ENCODE measurements at regions not wholly inside any gene's neighbourhood (a gene's known extent, or its start where the extent isn't known, plus 50 kb on each side); places are given as distances from the start of the nearest gene placed in this dataset.
"Not testable (repeated sequence)": the region's sequence is repeated elsewhere in the genome, so short reads cannot be mapped to it uniquely, and the experiment has no call there.

- H3K9ac ChIP-seq (ENCODE audit: low read depth, low read length): no peak overlapping the region
- H3K36me3 ChIP-seq (ENCODE audit: insufficient read depth, low read length): no peaks in the 10 kb centered on the region
- no peaks in the 10 kb centered on the region for H3K9me3 ChIP-seq (ENCODE audit: control insufficient read depth, insufficient read depth, low read length)
- peaks cover 6% of the 10 kb centered on the region; the same call in 1 of the 2 replicates for H3K4me1 ChIP-seq (ENCODE audit: insufficient read depth, low read length)
Measured at GRCh38 chr14:43795600-43796228, 711.4 kb downstream of the FSCB start.

GRCh38 chr14:43793579-43793978 is 713.5 kb downstream of the FSCB start:
- H3K4me1 ChIP-seq (ENCODE audit: insufficient read depth, low read length): peaks cover 11% of the 10 kb centered on the region; the same call in 1 of the 2 replicates
- no peaks in the 10 kb centered on the region for H3K36me3 ChIP-seq (ENCODE audit: insufficient read depth, low read length)
- H3K9me3 ChIP-seq (ENCODE audit: control insufficient read depth, insufficient read depth, low read length): no peaks in the 10 kb centered on the region
- no peak overlapping the region for H3K9ac ChIP-seq (ENCODE audit: low read depth, low read length)

GRCh38 chr14:43792980-43793379 is 714.1 kb downstream of the FSCB start:
- Histone ChIP-seq H3K4me1 (ENCODE audit: insufficient read depth, low read length) (peaks cover 11% of the 10 kb centered on the region; the same call in 1 of the 2 replicates), H3K9me3 (ENCODE audit: control insufficient read depth, insufficient read depth, low read length) (no peaks in the 10 kb centered on the region), H3K36me3 (ENCODE audit: insufficient read depth, low read length) (no peaks in the 10 kb centered on the region), H3K9ac (ENCODE audit: low read depth, low read length) (no peak overlapping the region)

GRCh38 chr14:43790681-43791080 is 716.4 kb downstream of the FSCB start:
- no peak overlapping the region for H3K9ac ChIP-seq (ENCODE audit: low read depth, low read length)
- H3K4me1 ChIP-seq (ENCODE audit: insufficient read depth, low read length): peaks cover 5% of the 10 kb centered on the region; the same call in 1 of the 2 replicates
- H3K36me3 ChIP-seq (ENCODE audit: insufficient read depth, low read length): no peaks in the 10 kb centered on the region
- no peaks in the 10 kb centered on the region for H3K9me3 ChIP-seq (ENCODE audit: control insufficient read depth, insufficient read depth, low read length)

GRCh38 chr14:43789458-43789857 is 717.6 kb downstream of the FSCB start:
- Histone ChIP-seq H3K36me3 (ENCODE audit: insufficient read depth, low read length) (no peaks in the 10 kb centered on the region), H3K4me1 (ENCODE audit: insufficient read depth, low read length) (peaks cover 5% of the 10 kb centered on the region; the same call in 1 of the 2 replicates), H3K9ac (ENCODE audit: low read depth, low read length) (no peak overlapping the region), H3K9me3 (ENCODE audit: control insufficient read depth, insufficient read depth, low read length) (no peaks in the 10 kb centered on the region)

- H3K4me1 ChIP-seq (ENCODE audit: insufficient read depth, low read length): peaks cover 5% of the 10 kb centered on the region; the same call in 1 of the 2 replicates
- no peaks in the 10 kb centered on the region for H3K36me3 ChIP-seq (ENCODE audit: insufficient read depth, low read length)
- no peak overlapping the region for H3K9ac ChIP-seq (ENCODE audit: low read depth, low read length)
- H3K9me3 ChIP-seq (ENCODE audit: control insufficient read depth, insufficient read depth, low read length): no peaks in the 10 kb centered on the region
Measured at GRCh38 chr14:43786066-43786762, 720.9 kb downstream of the FSCB start.

- not testable (repeated sequence) for H3K4me1 ChIP-seq (ENCODE audit: insufficient read depth, low read length); H3K9ac ChIP-seq (ENCODE audit: low read depth, low read length); H3K36me3 ChIP-seq (ENCODE audit: insufficient read depth, low read length); H3K9me3 ChIP-seq (ENCODE audit: control insufficient read depth, insufficient read depth, low read length)
Measured at GRCh38 chr14:43784432-43784831, 722.7 kb downstream of the FSCB start.

- H3K9ac ChIP-seq (ENCODE audit: low read depth, low read length): no peak overlapping the region
- H3K9me3 ChIP-seq (ENCODE audit: control insufficient read depth, insufficient read depth, low read length): no peaks in the 10 kb centered on the region
- 0 out of 2 replicates have a peak, but pooled peaks cover 4% of the 10 kb centered on the region for H3K4me1 ChIP-seq (ENCODE audit: insufficient read depth, low read length)
Measured at GRCh38 chr14:43778937-43779639, 728.0 kb downstream of the FSCB start.

GRCh38 chr14:43778570-43778936 is 728.5 kb downstream of the FSCB start:
- Histone ChIP-seq H3K36me3 (ENCODE audit: insufficient read depth, low read length) (no peaks in the 10 kb centered on the region), H3K9ac (ENCODE audit: low read depth, low read length) (no peak overlapping the region), H3K4me1 (ENCODE audit: insufficient read depth, low read length) (0 out of 2 replicates have a peak, but pooled peaks cover 4% of the 10 kb centered on the region), H3K9me3 (ENCODE audit: control insufficient read depth, insufficient read depth, low read length) (no peaks in the 10 kb centered on the region)

More at GRCh38 chr14:43778937-43779639, 728.0 kb downstream of the FSCB start:
- H3K36me3 ChIP-seq (ENCODE audit: insufficient read depth, low read length): no peaks in the 10 kb centered on the region

GRCh38 chr14:43765474-43765873 is 741.6 kb downstream of the FSCB start:
- H3K36me3 ChIP-seq (ENCODE audit: insufficient read depth, low read length): no peaks in the 10 kb centered on the region
- H3K9me3 ChIP-seq (ENCODE audit: control insufficient read depth, insufficient read depth, low read length): peaks cover 7% of the 10 kb centered on the region
- no peaks in the 10 kb centered on the region for H3K4me1 ChIP-seq (ENCODE audit: insufficient read depth, low read length)
- H3K9ac ChIP-seq (ENCODE audit: low read depth, low read length): no peak overlapping the region

- H3K9ac ChIP-seq (ENCODE audit: low read depth, low read length): no peak overlapping the region
- H3K9me3 ChIP-seq (ENCODE audit: control insufficient read depth, insufficient read depth, low read length): peaks cover 7% of the 10 kb centered on the region
- H3K4me1 ChIP-seq (ENCODE audit: insufficient read depth, low read length): no peaks in the 10 kb centered on the region
- H3K36me3 ChIP-seq (ENCODE audit: insufficient read depth, low read length): no peaks in the 10 kb centered on the region
Measured at GRCh38 chr14:43764433-43764832, 742.6 kb downstream of the FSCB start.

GRCh38 chr14:43755707-43756106 is 751.4 kb downstream of the FSCB start:
- Histone ChIP-seq H3K9ac (ENCODE audit: low read depth, low read length) (no peak overlapping the region), H3K4me1 (ENCODE audit: insufficient read depth, low read length) (peaks cover 19% of the 10 kb centered on the region; the same call in 1 of the 2 replicates), H3K36me3 (ENCODE audit: insufficient read depth, low read length) (no peaks in the 10 kb centered on the region), H3K9me3 (ENCODE audit: control insufficient read depth, insufficient read depth, low read length) (no peaks in the 10 kb centered on the region)

GRCh38 chr14:43754838-43755237 is 752.2 kb downstream of the FSCB start:
- Histone ChIP-seq H3K4me1 (ENCODE audit: insufficient read depth, low read length) (peaks cover 19% of the 10 kb centered on the region; the same call in 1 of the 2 replicates), H3K36me3 (ENCODE audit: insufficient read depth, low read length) (no peaks in the 10 kb centered on the region), H3K9ac (ENCODE audit: low read depth, low read length) (no peak overlapping the region), H3K9me3 (ENCODE audit: control insufficient read depth, insufficient read depth, low read length) (no peaks in the 10 kb centered on the region)

GRCh38 chr14:43745746-43746145 is 761.3 kb downstream of the FSCB start:
- Histone ChIP-seq H3K9ac (ENCODE audit: low read depth, low read length) (no peak overlapping the region), H3K9me3 (ENCODE audit: control insufficient read depth, insufficient read depth, low read length) (no peaks in the 10 kb centered on the region), H3K4me1 (ENCODE audit: insufficient read depth, low read length) (no peaks in the 10 kb centered on the region), H3K36me3 (ENCODE audit: insufficient read depth, low read length) (no peaks in the 10 kb centered on the region)
